Peyer's patch (tissue), 4 donors: ENCODE measurements at regions not wholly inside any gene's neighbourhood (a gene's known extent, or its start where the extent isn't known, plus 50 kb on each side); places are given as distances from the start of the nearest gene placed in this dataset.

Source experiments
- POLR2A ChIP-seq, 2 donors: fragments of 450-650 bp; IDR thresholded peaks; one replicate each; pipeline ENCODE4 v1.5.1; 2017; ENCODE audit warnings: antibody characterized with exemption in 2 of 2, mild to moderate bottlenecking in 2 of 2, moderate library complexity in 2 of 2
- TF ChIP-seq, protein P1 (sequence below), 6 experiments: fragments of 450-650 bp in 4 of 6; fragments of 200-600 bp in 2 of 6; sonication (generic) in 1 of 6; IDR thresholded peaks; one replicate each; pipeline ENCODE4 v1.5.1; 2017 to 2019; ENCODE audit warnings: antibody characterized with exemption in 6 of 6, mild to moderate bottlenecking in 3 of 6, moderate library complexity in 1 of 6

DNA sequence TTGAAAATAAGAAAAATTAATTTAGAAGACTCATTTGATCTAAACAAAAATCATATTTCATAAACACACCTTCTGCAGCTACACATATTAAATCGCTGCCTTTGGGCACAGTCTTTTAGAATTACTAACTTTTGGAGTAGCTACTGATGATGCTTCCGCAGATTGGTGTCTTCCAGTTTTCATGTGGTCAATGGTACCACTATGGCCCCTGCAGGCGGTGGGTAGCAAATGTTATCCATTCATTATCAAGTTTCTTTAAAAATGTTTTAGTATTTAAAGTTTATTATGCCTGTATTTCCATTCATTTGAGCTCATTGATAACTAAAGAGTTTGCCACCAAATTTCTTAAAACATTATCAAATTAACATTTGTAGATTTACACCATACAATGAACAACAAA is 122.9 kb upstream of the GRAMD2B start:
- TF ChIP-seq, protein P1, sequence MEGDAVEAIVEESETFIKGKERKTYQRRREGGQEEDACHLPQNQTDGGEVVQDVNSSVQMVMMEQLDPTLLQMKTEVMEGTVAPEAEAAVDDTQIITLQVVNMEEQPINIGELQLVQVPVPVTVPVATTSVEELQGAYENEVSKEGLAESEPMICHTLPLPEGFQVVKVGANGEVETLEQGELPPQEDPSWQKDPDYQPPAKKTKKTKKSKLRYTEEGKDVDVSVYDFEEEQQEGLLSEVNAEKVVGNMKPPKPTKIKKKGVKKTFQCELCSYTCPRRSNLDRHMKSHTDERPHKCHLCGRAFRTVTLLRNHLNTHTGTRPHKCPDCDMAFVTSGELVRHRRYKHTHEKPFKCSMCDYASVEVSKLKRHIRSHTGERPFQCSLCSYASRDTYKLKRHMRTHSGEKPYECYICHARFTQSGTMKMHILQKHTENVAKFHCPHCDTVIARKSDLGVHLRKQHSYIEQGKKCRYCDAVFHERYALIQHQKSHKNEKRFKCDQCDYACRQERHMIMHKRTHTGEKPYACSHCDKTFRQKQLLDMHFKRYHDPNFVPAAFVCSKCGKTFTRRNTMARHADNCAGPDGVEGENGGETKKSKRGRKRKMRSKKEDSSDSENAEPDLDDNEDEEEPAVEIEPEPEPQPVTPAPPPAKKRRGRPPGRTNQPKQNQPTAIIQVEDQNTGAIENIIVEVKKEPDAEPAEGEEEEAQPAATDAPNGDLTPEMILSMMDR (IDR thresholded peaks at IDR 0.05) = no peak
- no peak for TF ChIP-seq POLR2A (IDR thresholded peaks at IDR 0.05)
